Adipocyte (in vitro differentiated cells): ENCODE measurements at regions not wholly inside any gene's neighbourhood (a gene's known extent, or its start where the extent isn't known, plus 50 kb on each side); places are given as distances from the start of the nearest gene placed in this dataset.

Source experiments
- DNase-seq: peaks from one replicate; pipeline ENCODE4 v3.0.0-alpha.2; 2015; ENCODE audit warnings: low read depth
- H3K27me3 ChIP-seq: replicated peaks from 2 replicates; pipeline ENCODE4 v1.7.0; 2013; ENCODE audit warnings: mild to moderate bottlenecking, low read length, moderate library complexity; ENCODE audit not compliant: control insufficient read depth, insufficient read depth
- H3K36me3 ChIP-seq: 2 replicates; pipeline ENCODE4 v1.7.0; 2013; ENCODE audit warnings: low read length, mild to moderate bottlenecking, moderate library complexity; ENCODE audit not compliant: control insufficient read depth, insufficient read depth, severe bottlenecking
- H3K4me1 ChIP-seq: 2 replicates; pipeline ENCODE4 v1.7.0; 2013; ENCODE audit warnings: mild to moderate bottlenecking, low read length, moderate library complexity; ENCODE audit not compliant: control insufficient read depth, insufficient read depth
- H3K4me3 ChIP-seq: 2 replicates; pipeline ENCODE4 v1.7.0; 2013; ENCODE audit warnings: mild to moderate bottlenecking, low read length, moderate library complexity
- H3K9ac ChIP-seq: 2 replicates; pipeline ENCODE4 v1.7.0; 2013; ENCODE audit warnings: mild to moderate bottlenecking, low read length, moderate library complexity
- H3K9me3 ChIP-seq: 2 replicates; pipeline ENCODE4 v1.7.0; 2013; ENCODE audit warnings: mild to moderate bottlenecking, low read length, moderate library complexity; ENCODE audit not compliant: control insufficient read depth

DNA sequence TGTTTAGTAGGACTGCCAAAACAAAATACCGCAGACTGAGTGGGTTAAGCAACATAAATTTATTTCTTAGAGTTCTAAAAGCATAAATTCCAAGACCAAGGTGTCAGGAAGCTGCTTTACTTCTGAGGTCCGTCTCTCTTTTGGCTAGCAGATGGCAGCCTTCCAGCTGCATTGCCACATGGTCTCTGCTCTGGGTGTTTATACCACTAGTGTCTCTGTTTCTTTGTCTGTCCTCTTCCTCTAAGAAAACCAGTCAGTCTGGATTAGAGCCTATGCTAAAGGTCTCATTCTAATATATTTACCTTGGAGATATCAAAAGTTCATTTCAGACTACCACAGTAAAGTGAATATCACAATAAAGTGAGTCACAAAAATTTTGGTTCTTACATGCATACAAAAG, 519.8 kb downstream of the COL11A1 start:
- H3K27me3 ChIP-seq: no peaks in the 10 kb centered on the region
- no peaks in the 10 kb centered on the region for H3K9me3 ChIP-seq
- H3K9ac ChIP-seq: no peak overlapping the region
- no peak overlapping the region for H3K4me3 ChIP-seq
- H3K36me3 ChIP-seq: no peaks in the 10 kb centered on the region
- no peaks in the 10 kb centered on the region for H3K4me1 ChIP-seq
- DNase-seq: peak; percentile 25

- H3K27me3 ChIP-seq: no peaks in the 10 kb centered on the region
- H3K36me3 ChIP-seq: no peaks in the 10 kb centered on the region
- H3K4me1 ChIP-seq: no peaks in the 10 kb centered on the region
- peak; percentile 14 for DNase-seq
- no peaks in the 10 kb centered on the region for H3K9me3 ChIP-seq
- H3K4me3 ChIP-seq: no peak overlapping the region
- no peak overlapping the region for H3K9ac ChIP-seq
Measured at GRCh38 chr1:102586022-102586421, 522.3 kb downstream of the COL11A1 start.

DNA sequence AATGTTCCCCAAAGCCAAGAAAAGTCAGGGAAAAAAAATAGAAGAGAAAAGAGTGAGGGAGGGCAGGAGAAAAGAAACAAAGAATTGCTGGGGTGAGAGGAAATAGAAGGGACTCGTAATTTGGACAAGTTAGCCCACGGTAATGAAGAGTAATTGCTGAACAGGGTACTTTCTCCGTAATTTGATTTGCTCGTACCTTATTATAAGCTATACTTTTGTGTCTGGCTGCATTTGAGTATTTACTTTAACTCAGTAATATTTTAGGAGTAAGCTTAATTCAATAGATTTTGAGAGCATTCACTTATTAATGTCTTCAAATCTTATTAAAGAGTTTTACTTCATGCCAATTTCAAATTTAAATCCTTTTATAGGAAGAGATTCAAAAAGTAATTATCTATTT, 527.5 kb downstream of the COL11A1 start:
- Histone ChIP-seq H3K4me1 (no peaks in the 10 kb centered on the region), H3K9me3 (no peaks in the 10 kb centered on the region), H3K36me3 (no peaks in the 10 kb centered on the region), H3K4me3 (no peak overlapping the region), H3K27me3 (no peaks in the 10 kb centered on the region), H3K9ac (no peak overlapping the region)
- DNase-seq: no peak

DNA sequence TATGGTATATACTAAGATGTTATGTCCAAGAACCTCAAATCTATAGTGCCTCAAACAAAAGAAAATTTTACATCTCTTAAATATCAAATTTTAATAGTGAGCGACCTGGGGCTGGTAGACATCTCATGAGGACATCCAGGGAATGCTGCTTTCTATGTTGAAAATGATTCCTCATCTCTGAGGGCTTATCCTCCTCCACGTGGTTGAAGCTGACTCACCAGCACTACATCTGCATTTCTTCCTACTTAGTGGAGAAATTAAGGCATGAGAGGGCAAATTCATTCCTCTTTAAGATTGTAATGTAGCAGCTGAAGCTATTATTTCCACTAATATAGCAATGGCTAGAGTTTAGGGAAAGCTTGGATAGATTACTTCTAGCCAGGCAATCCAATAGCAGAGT, 529.5 kb downstream of the COL11A1 start:
- Histone ChIP-seq H3K9ac (no peak overlapping the region), H3K4me1 (no peaks in the 10 kb centered on the region), H3K4me3 (no peak overlapping the region), H3K9me3 (no peaks in the 10 kb centered on the region), H3K36me3 (no peaks in the 10 kb centered on the region), H3K27me3 (no peaks in the 10 kb centered on the region)
- peak; percentile 33 for DNase-seq

- Histone ChIP-seq H3K9me3 (no peaks in the 10 kb centered on the region), H3K9ac (no peak overlapping the region), H3K36me3 (no peaks in the 10 kb centered on the region), H3K4me3 (no peak overlapping the region), H3K27me3 (no peaks in the 10 kb centered on the region), H3K4me1 (no peaks in the 10 kb centered on the region)
- no peak for DNase-seq
Measured at GRCh38 chr1:102572637-102573036, 535.7 kb downstream of the COL11A1 start.

DNA sequence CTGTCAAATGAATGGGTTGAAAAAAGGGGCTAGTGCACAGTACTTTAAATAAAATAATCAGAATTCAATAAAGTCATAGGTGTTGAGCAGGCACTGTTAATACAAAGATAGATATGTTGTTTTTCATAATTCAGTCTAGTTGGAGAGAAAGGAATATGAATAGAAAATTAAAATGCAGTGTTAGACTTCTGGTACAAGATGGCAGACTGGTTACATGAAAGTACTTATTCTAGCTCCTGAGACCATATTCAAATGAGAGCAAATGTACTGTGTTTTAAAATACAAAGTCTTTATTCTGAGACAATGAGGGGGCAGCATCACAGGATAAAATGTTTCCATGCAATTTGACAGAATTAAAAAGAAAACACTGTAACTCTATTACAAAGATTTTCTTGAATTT, 542.1 kb downstream of the COL11A1 start:
- no peak overlapping the region for H3K9ac ChIP-seq
- no peak overlapping the region for H3K4me3 ChIP-seq
- no peaks in the 10 kb centered on the region for H3K36me3 ChIP-seq
- H3K9me3 ChIP-seq: no peaks in the 10 kb centered on the region
- H3K27me3 ChIP-seq: no peaks in the 10 kb centered on the region
- no peaks in the 10 kb centered on the region for H3K4me1 ChIP-seq
- peak; percentile 8 for DNase-seq

- no peaks in the 10 kb centered on the region for H3K36me3 ChIP-seq
Measured at GRCh38 chr1:102562380-102562779, 545.9 kb downstream of the COL11A1 start.

DNA sequence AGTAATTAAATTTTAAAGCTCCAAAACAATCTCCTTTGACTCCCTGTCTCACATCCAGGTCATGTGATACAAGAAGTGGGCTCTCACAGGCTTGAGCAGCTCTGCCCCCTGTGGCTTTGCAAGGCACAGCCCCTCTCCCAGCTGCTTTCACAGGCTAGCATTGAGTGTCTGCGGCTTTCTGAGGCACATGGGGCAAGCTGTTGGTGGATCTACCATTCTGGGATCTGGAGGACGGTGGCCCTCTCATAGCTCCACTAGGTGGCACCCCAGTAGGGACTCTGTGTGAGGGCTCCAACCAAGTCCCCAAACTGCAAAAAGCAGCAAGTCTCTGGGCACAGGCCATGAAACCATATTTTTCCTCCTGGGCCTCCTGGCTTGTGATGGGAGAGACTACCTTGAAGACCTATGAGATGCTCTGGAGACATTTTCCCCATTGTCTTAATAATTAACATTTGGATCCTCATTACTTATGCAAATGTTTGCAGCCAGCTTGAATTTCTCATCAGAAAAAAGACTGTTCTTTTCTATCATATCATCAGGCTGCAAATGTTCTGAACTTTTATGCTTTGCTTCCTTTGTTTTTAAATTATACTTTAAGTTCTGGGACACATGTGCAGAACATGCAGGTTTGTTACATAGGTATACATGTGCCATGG, 554.1 kb upstream of the OLFM3 start:
- Histone ChIP-seq H3K27me3 (no peaks in the 10 kb centered on the region), H3K36me3 (no peaks in the 10 kb centered on the region), H3K4me1 (no peaks in the 10 kb centered on the region), H3K9ac (no peak overlapping the region), H3K9me3 (peaks cover 21% of the 10 kb centered on the region), H3K4me3 (no peak overlapping the region)
- peak; percentile 58 for DNase-seq

More at GRCh38 chr1:102562380-102562779, 545.9 kb downstream of the COL11A1 start:
- Histone ChIP-seq H3K4me1 (no peaks in the 10 kb centered on the region), H3K9ac (no peak overlapping the region), H3K27me3 (no peaks in the 10 kb centered on the region), H3K9me3 (no peaks in the 10 kb centered on the region), H3K4me3 (no peak overlapping the region)
- DNase-seq: no peak

GRCh38 chr1:102546251-102546650, 549.5 kb upstream of the OLFM3 start:
- Histone ChIP-seq H3K9me3 (no peaks in the 10 kb centered on the region), H3K27me3 (no peaks in the 10 kb centered on the region), H3K36me3 (no peaks in the 10 kb centered on the region), H3K9ac (no peak overlapping the region), H3K4me1 (no peaks in the 10 kb centered on the region), H3K4me3 (no peak overlapping the region)
- peak; percentile 11 for DNase-seq

DNA sequence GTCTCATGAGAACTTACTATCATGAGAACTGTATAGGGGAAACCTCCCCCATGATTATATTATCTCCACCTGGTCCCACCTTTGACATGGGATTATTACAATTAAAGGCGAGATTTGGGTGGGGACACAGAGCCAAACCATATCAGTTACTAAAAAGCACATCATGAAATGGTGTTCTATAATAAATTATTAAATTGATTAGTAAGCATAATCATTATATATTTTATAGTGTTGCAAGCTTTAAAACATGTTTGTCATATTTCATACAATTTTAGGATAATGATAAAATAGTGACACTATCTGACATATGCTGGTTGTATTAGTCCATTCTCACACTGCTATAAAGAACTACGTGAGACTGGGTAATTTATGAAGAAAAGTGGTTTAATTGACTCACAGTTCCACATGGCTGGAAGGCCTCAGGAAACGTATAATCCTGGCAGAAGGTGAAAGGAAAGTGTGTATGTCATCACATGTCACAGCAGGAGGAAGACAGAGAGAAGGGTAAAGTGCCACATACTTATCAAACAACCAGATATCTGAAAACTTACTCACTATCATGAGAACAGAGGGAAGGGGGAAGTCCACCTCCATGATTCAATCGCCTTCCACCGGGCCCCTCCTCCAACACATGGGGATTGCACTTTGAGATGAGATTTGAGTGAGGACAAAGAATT, 539.2 kb upstream of the OLFM3 start:
- H3K36me3 ChIP-seq: no peaks in the 10 kb centered on the region
- no peak overlapping the region for H3K4me3 ChIP-seq
- no peaks in the 10 kb centered on the region for H3K27me3 ChIP-seq
- no peak overlapping the region for H3K9ac ChIP-seq
- H3K9me3 ChIP-seq: no peaks in the 10 kb centered on the region
- no peak for DNase-seq
- H3K4me1 ChIP-seq: no peaks in the 10 kb centered on the region

GRCh38 chr1:102531036-102531435, 534.3 kb upstream of the OLFM3 start:
- Histone ChIP-seq H3K9ac (no peak overlapping the region), H3K9me3 (no peaks in the 10 kb centered on the region), H3K27me3 (no peaks in the 10 kb centered on the region), H3K36me3 (no peaks in the 10 kb centered on the region), H3K4me3 (no peak overlapping the region), H3K4me1 (no peaks in the 10 kb centered on the region)
- DNase-seq: peak; percentile 4

DNA sequence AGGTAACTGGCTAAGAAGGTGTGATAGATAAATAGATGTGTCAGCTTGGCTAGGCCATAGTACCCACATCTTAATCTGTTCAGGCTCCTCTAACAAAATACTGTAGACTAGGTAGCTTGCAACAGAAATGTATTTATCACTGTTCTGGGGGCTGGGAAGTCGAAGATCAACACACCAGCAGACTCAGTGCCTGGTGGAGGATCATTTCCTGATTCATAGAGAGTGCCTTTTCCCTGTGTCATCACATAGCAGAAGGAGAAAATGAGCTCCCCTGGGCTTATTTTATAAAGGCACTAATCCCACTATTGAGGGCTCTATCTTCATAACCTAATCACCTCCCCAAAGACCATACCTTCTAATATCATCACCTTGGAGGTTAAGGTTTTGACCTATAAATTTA, 532.7 kb upstream of the OLFM3 start:
- no peaks in the 10 kb centered on the region for H3K36me3 ChIP-seq
- no peaks in the 10 kb centered on the region for H3K9me3 ChIP-seq
- no peak overlapping the region for H3K9ac ChIP-seq
- no peaks in the 10 kb centered on the region for H3K4me1 ChIP-seq
- no peaks in the 10 kb centered on the region for H3K27me3 ChIP-seq
- no peak for DNase-seq
- H3K4me3 ChIP-seq: no peak overlapping the region
